Activated CD4-positive, CD25-positive, alpha-beta regulatory T cell treated with anti-CD3 and anti-CD28 coated beads, Interleukin-2, amount 50 U/mL, for 72 hours (primary cell): ENCODE measurements at regions not wholly inside any gene's neighbourhood (a gene's known extent, or its start where the extent isn't known, plus 50 kb on each side); places are given as distances from the start of the nearest gene placed in this dataset.
"Not testable (repeated sequence)": the region's sequence is repeated elsewhere in the genome, so short reads cannot be mapped to it uniquely, and the experiment has no call there.

Experiments used
- DNase-seq: peaks from one replicate; pipeline ENCODE4 v3.0.0; 2021

DNA sequence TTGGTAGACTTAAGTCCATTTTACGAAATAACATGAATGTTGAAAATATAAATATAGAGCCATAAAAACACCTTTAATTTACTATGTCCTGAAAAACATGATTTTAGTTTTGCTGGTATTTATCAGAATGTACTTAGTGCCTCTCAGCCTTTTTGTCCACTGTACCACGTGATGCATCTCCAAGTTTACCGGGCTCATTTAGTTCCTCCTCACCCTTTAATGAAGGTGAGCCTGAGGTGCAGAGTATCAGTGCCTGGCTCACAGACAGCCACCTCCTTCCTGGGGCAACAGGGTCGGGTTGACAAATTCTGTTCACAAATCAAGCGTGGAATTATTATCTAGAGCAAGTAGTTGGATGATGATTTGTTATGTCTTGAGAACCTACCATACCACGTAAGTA lies 420.5 kb upstream of the MEIS1 start:
- no peak for DNase-seq

DNA sequence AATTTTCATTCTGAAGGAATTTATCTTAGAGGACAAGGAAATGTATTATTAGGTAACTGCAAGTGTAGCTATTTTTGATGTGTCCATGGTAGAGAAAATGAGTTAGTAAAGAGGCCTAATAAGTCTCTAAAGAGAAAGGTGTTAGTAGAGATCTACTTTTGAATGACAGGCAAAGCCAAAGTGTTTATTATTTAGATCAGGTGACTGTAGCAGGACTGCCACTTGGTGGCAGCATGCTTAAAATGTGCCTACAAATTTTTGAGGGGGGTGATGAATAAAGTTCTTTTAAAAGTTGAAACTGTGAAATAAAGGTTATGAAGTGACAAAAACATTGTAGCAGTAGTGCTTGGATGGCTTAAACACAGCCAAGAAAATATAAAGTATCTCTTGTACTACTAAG lies 421.5 kb upstream of the MEIS1 start:
- DNase-seq = no peak

DNA sequence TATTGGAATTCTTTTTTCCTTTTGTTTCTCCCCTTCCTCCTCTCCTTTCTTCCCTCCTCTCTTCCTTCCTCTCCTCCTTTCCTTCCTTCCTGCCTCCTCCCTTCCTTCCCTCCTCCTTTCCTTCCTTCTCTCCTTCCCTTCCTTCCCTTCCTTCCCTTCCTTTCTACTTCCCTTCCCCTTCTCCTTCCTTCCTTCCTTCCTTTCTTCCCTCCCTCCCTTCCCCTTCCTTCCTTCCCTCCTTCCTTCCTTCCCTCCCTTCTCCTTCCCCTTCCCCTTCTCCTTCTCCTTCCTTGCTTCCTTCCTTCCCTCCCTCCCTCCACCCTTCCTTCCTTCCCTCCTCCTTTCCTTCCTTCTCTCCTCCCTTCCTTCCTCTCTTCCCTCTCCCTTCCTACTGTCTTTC lies 431.0 kb upstream of the MEIS1 start:
- DNase-seq = no peak

DNA sequence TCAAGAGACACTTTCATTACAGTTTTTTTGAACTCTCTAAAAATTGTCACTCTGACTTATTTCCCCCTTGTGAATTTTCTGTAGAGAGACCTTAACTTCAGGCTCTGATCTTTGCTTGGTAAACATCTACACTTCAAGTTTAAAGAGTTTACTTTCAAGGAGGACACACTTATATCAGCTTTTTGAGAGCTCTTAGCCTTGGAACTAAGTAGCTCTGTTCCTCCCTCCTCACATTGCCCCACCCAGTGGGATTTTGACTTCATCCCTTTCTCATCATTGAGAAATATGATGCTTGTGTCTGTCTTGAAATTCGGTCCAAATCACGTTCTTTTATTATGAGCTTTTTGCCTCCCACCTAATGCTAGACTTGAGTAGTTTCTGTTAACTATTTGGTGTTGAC lies 433.4 kb upstream of the MEIS1 start:
- DNase-seq = no peak

DNA sequence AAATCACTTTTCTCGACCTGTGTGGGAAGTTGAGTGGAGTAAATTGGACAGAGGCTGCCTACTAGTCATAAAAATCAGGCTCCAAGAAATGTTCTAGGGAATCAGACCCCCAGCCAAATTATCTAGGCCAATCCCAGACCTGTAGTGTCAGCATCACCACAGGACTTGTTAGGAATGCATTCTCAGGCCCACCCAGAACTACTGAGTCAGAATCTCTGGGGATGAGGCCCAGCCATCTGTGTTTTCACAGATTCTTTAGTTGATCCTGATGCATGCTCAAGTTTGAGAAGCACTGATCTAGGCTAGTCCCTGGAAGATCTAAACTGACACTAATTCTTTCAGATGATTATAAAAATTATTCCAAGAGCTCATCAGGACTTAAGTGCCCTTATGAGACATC lies 434.0 kb upstream of the MEIS1 start:
- no peak for DNase-seq

DNA sequence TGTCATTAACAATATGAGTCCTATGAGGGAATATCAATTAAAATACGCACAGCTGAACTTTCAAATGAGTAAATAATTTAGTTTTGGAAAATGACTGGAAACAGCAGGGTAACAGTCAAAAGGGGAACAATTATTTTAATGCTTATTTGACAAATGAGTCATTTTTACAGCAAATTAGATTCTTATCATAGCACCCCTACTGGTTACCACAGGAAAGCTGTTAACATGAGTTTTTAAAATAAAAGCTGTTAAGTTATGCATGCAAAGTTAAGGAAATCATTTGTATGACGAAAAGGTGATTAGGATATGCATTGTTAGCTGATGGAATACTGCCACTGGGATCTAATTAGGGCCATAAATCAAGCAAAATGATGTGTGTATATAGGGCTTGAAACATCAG lies 435.1 kb upstream of the MEIS1 start:
- no peak for DNase-seq

DNA sequence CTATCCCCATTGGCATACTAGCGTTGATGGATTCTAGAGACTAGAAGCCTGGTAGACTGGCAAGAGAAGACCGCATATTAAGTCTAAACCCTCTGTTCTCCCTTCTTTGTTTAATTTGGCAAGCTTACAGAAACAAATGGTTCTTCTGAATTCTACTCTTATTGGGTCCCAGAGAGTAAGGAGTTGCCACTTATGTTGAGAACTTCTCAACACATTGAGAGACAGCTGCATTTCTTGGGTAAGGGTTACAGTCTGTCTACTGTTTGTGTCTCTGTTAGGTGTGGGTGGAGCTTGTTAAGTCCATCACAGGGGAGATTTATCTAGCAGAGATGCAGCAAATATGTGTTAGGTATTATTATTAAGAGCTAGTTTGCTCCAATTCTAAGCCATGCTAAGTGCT lies 435.8 kb upstream of the MEIS1 start:
- no peak for DNase-seq

DNA sequence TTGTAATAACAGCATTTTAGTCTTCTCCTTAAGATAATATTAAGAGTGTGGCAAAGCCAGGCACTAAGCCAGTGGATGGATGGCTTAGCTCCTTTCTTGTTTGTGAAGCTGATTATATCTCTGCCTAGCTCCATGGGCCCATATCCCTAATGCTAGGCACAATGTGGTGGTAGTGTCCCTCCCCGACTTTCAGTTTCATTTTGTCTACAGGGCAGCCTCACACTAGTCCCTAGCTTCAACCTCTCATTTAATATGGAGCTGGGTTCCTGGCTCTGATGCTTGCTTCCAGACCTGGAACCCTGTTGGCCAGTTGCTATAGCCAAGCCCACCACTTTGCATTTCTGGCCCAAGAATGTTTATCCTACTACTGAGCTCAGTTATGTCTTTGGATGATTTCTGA lies 437.0 kb upstream of the MEIS1 start:
- DNase-seq = no peak

DNA sequence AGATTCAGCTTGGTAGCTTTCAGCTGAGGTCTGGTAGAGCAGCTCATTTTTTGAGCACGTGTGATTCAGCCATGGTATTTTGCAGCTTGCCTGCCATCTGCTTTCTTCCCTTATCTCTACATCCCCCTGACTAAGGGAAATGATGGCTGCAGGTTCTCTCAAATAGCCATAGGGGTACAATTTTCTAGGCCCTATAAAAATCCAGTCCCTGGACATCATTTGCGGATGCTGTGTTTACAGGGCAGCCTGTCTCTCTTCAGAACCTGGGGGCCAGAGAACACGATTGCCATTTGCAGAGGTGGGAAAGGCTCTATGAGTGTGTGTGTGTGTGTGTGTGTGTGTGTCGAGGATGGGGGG lies 442.7 kb upstream of the MEIS1 start:
- no peak for DNase-seq

DNA sequence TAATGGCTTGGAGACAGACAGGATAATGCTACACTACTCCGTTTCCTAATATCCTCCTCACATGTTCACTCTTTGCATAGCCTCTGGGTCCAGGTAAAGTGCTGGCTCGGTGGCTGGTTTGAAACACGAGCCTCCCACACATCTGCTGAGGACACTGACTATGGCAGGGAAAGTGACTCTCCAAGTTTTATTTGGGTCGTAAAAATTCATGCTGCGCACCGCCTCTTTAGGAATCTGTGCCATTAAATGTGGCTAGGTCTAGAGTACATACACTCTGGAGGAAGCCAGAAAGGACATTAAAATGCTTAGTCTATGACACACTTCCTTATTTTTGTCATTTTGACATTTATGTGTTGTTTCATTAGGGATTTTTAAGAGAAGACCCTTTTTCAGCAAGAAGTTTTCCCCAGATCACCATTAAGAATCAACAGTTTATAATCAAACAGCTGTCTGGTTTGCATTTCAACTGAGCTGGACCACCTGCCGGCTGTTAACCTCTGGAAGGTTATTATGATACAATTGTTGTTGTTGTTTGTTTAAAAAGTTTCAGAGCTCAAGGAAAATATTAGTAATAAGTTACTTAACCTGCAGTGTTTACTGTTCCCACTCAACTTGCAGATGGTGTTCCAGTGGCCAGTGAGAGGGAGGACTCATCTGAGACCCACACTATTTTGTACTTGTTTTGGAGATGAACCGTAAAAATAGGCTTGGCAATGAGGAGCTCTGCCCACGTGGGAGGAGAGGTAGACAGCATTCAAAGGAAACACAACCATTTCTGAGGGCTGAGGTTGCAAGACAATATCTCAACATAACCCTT lies 443.3 kb upstream of the MEIS1 start:
- DNase-seq = no peak

DNA sequence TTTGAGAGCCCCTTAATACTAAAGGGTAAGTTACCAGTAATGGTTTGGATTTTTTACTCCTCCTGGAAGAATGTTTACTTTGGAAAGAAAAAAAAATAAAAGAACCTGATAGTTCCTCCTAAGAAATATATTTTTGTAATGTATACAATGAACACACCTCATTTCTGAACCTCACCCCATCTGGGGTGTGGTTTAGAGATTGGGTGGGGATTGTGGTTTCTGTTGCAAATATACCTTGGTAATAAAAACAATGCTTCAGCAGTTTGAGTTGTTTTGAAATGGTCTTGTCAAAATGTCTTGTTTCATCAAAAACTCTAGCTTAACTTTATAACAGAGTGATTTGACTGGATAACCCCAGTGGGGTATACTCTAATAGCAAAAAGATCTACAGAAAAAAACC lies 448.9 kb upstream of the MEIS1 start:
- no peak for DNase-seq

DNA sequence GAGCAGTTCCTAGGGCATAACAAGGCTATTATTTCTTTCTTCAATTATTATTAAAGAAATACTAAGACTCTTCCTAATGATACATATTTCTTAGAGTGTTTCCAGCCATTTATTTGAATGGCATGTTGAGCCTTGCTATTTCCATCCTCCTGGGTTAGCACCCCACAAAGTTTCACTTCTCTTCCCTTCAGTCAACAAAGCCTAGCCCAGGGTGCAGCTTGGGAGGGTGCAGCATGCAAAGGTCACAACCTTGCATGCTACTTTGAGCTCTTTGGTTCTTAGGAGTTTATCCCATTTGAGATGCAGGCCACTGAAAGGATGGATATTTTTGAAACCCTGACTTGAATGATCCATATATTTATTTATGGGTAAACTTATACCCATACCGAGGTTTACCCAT lies 454.4 kb upstream of the MEIS1 start:
- no peak for DNase-seq

DNA sequence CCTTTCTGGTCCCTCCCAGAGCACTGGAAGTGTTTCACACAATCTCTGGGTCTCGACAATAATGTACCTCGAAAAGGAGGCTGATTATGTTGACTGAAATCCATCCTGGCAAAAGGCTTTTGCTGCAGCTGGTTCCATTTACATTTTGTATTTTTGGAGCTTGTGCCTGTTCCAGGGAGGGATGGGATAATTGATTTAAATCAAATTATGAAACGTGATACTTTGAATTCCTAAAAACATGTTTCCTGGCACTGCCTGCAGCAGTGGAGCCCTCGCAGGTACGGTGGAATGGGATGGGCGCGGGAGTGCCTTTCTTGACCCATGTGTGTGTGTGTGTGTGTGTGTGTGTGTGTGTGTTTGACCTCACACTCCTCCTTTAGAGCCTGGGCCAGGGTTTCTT lies 455.5 kb upstream of the MEIS1 start:
- DNase-seq = no peak

DNA sequence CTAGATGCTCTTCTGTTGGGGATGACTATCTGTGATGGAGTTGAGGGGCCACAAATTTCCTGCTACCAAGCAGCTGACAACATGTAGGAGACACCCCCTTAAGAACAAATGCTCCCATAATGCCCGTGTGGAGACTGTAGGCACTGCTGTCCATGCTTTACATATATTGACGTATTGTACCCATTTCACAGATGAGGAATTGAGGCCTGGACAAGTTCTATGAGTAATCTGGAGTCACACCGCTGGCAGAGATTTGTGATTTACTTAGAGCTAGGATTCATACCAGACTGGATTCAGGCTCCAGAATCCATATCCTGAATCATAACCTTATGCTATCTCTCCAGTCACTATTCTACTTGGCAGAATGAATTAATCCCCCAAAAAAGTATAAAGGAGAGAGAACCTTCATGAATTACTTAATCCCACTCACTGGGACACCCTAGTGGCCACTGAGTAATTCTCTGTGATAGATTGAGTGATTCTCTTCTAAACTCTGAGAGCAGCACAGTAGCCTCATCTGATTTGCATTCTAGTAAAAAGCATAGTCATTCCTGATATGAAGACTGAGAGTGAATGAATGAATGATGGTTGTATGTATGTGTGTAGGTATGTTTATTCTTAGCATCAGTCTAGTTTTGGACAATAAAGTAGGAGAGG lies 460.7 kb upstream of the MEIS1 start:
- DNase-seq = no peak

DNA sequence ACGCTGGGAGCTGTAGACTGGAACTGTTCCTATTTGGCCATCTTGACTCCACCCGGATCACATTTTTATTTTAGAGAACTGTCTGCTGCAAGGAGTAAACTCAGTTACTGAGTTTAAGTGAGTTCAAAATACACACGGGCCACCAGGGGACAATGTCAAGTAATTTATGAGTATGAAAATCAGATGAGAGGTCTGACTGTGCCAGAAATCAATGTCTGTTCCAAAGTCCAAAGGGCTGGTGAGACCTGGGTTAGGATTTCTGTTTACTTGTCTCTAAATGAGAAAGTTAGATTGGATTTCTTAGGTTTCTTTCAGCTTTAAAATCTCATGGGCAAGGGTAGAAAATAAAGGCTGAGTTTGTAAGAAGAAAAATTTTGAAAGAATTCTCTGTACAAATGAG lies 465.8 kb upstream of the MEIS1 start:
- DNase-seq = no peak

DNA sequence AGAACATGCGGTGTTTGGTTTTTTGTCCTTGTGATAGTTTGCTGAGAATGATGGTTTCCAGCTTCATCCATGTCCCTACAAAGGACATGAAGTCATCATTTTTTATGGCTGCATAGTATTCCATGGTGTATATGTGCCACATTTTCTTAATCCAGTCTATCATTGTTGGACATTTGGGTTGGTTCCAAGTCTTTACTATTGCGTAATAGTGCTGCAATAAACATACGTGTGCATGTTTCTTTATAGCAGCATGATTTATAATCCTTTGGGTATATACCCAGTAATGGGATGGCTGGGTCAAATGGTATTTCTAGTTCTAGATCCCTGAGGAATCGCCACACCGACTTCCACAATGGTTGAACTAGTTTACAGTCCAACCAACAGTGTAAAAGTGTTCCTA lies 471.6 kb upstream of the MEIS1 start:
- DNase-seq = not testable (repeated sequence)

DNA sequence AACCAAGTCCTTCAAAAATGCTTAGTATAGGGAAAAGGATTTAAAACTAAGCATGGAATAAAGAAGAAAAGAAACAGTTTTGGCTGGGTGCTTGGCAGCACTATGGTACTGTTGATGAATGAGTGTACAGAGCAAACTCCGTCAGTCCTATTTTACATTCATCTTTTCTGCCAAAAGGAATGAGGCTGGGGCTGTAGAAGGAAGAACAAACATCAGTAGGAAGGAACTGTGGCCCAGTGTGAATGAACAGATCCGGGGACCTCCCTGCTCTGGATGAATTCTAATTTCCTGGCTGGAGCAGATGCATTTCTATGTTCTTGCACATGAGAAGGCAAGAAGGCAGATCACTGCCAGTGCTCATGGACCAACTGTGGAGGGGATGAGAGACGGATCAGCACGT lies 474.0 kb upstream of the MEIS1 start:
- no peak for DNase-seq

DNA sequence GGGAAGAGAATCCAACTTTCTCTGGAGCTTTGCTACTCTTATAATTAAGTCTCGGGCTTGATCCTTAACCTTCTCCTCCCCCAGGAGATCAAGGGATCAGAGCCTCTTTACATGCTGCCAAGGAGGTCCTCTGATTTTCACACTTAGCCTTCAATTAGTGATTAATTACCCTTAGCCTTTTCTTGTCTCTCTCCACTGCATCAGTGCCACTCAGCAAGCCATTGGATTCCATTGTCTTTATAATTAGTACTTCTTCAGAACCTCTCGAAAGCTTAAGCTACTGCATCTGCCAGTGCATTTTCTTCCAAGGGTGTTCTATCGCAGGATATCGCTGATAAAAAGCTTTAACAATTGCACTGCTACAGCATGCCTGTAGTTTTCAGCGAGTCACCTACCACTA lies 477.0 kb upstream of the MEIS1 start:
- no peak for DNase-seq

DNA sequence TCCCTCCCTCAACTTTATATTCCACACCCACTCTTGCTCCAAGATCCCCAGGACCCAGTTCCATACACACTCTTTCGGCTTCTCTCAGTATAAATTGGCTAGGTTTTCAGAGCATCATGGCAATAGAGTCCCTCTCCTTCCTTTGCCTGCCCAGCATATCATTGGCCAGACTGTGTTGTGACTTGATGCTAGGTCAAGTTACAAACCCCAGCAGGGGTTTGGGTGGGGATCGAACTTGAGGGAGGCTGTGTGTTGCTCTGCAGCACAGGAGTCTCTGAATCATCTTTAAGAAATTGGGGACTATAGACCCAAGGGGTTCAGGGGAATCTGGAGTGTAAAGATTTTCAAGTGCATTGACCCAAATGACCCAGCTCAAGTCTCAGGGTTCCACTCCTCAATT lies 477.5 kb upstream of the MEIS1 start:
- no peak for DNase-seq

DNA sequence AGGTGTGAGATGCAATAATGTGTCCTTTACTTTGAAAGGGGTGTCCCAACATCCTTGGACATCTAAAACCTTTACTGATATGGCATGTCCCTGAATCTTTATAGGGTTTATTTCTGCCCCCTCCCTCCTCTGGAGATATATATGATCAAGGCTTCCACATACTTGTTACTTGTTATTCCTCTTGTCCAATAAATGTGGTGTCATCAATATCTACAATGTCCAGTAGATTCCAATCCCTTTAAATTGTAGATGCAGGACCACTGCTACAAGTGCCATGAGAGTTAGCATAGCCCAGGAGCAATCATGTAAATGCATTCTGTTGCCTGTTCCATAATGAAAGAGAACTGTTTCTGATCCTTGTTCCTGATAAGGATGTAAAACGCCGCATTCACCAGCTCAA lies 479.7 kb upstream of the MEIS1 start:
- DNase-seq = no peak

DNA sequence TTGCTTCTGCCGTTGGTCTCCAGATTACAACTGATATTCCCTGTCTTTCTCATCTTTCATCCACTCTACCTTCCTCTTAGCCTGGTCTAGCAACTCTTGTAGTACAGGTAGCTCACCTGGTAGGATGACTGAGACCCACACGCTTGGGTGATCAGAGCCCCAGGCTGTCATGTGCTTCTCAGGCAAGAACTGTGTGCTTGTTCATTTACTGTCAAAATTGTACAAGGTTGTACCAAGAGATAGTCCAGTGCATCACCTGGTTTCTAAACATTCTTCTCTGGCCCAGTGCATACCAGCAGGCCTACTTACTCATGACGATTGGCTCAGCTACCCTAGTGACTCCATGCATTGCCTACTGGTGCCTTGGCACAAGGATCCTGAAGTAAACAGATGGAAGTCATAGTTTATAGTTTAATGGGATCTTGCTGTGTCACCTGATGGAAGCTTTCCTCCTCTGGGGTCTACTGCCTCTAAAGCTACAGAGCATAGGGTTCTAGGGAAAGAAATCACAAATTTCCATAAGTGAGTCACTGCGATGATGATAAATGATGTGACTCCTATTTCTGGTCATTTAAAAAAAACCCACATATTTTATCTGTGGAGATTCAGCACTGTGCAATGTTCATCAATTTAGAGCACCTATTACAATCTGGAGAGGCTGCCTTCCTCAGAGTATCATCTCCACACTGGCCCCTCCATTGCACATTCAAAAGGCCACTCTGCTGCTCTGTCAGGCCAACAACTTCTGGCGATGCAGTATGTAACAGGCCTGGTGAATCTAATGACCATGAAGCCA lies 481.8 kb upstream of the MEIS1 start:
- DNase-seq = no peak

DNA sequence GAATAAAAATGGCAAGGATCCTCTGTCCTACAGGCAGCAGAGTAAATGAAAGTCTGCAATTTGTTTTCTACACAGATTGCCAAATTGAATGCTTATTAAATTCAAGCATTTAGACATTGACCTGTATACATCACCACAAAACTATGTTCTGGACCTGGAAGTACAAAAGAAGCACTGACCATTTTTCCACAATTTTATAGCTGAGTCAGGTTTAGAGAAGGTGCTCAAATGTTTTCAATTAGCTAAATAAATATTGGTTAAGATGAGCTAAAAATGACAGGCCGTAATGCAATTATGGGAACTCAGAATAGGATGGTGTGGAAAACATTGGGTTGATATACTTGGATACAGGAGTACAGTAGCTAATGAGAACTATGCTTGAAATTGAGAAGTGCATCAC lies 490.7 kb upstream of the MEIS1 start:
- no peak for DNase-seq

DNA sequence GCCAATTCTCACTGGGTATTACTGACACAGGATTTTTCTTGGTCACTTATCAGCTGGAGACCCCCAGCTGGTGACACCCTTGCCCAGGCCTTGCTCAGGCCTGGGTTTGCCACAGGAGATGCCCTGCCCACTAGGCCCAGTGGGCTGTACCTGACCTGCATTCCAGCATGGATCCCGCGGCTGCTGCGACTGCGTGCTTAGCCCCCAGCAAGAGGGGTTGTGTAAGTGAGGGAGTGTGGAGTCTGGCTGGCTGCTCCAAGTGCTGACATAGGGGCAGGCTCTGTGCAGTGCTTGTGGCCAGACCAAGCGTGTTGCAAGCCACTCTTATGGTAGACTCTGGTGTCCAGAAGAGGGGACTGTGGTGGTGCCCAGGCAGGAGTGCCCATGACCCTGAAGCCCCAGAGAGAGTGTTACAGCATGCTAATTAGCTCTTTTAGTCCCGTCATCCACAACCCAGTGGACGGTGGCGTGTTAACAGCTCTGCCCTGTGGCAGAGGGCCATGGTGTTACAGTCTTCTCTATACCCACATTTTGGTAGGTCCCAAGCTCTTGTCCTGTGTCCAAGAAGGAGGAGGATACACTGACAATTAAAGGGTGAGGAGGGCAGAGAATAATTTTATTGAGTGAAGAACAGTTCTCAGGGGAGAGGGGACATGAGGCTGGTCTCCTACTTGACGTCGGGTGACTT lies 491.7 kb upstream of the MEIS1 start:
- no peak for DNase-seq

DNA sequence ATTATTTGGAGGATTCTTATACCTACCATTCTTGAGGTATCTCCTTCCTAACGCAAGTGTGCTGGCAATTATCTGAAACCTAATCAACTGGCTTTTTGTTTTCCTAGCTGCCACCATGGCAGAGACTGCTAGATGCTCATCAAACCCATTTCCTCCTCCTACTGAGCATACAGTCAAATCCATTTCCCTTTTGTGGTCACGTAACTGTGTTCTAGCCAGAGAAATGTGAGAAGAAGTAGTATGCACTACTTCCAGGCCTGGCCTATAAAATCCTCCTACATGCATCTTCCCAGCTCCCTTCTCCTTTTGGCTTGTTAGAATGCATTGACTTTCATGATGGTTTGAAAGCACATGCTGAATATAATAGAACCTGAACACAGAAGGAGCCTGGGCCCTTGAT lies 494.1 kb upstream of the MEIS1 start:
- no peak for DNase-seq
